Left kidney (tissue), 1 donor: ENCODE measurements at regions not wholly inside any gene's neighbourhood (a gene's known extent, or its start where the extent isn't known, plus 50 kb on each side); places are given as distances from the start of the nearest gene placed in this dataset.

Experiments used
- DNase-seq: peaks from one replicate; pipeline ENCODE4 v3.0.0-alpha.2; 2013

GRCh38 chr5:143730112-143730801 lies 81.7 kb upstream of the HMHB1 start:
- no peak for DNase-seq

GRCh38 chr5:143729334-143729946 lies 82.5 kb upstream of the HMHB1 start:
- no peak for DNase-seq

- DNase-seq, result no peak
These were observed 88.8 kb upstream of the HMHB1 start for GRCh38 chr5:143723159-143723558.

- no peak for DNase-seq
These were observed 90.0 kb upstream of the HMHB1 start for GRCh38 chr5:143721925-143722324.

GRCh38 chr5:143720689-143721088 lies 91.3 kb upstream of the HMHB1 start:
- no peak for DNase-seq

GRCh38 chr5:143717400-143717799 lies 94.6 kb upstream of the HMHB1 start:
- no peak for DNase-seq

GRCh38 chr5:143716881-143717280 lies 95.1 kb upstream of the HMHB1 start:
- no peak for DNase-seq

GRCh38 chr5:143715616-143716015 lies 96.3 kb upstream of the HMHB1 start:
- DNase-seq, result no peak

- no peak for DNase-seq
These were observed 97.3 kb upstream of the HMHB1 start for GRCh38 chr5:143714629-143715028.

GRCh38 chr5:143713047-143714003 lies 98.6 kb upstream of the HMHB1 start:
- no peak for DNase-seq

GRCh38 chr5:143708672-143709071 lies 103.3 kb upstream of the HMHB1 start:
- DNase-seq, result no peak

- DNase-seq, result no peak
These were observed 104.2 kb upstream of the HMHB1 start for GRCh38 chr5:143707806-143708205.

- DNase-seq, result no peak
These were observed 106.6 kb upstream of the HMHB1 start for GRCh38 chr5:143705381-143705780.

- no peak for DNase-seq
These were observed 108.3 kb upstream of the HMHB1 start for GRCh38 chr5:143703659-143704058.

- no peak for DNase-seq
These were observed 110.5 kb upstream of the HMHB1 start for GRCh38 chr5:143701493-143701892.

GRCh38 chr5:143700994-143701393 lies 111.0 kb upstream of the HMHB1 start:
- no peak for DNase-seq

GRCh38 chr5:143699121-143699520 lies 112.8 kb upstream of the HMHB1 start:
- no peak for DNase-seq

- DNase-seq, result no peak
These were observed 113.4 kb upstream of the HMHB1 start for GRCh38 chr5:143698574-143698973.

GRCh38 chr5:143696921-143697320 lies 115.0 kb upstream of the HMHB1 start:
- no peak for DNase-seq

GRCh38 chr5:143695941-143696340 lies 116.0 kb upstream of the HMHB1 start:
- no peak for DNase-seq

GRCh38 chr5:143695244-143695864 lies 116.6 kb upstream of the HMHB1 start:
- no peak for DNase-seq

GRCh38 chr5:143694357-143694756 lies 117.6 kb upstream of the HMHB1 start:
- no peak for DNase-seq
